ENCODE measurements at regions not wholly inside any gene's neighbourhood (a gene's known extent, or its start where the extent isn't known, plus 50 kb on each side); places are given as distances from the start of the nearest gene placed in this dataset.
A peak's percentile ranks its signal among the peaks of the same experiment; 100 is the strongest.

DNA sequence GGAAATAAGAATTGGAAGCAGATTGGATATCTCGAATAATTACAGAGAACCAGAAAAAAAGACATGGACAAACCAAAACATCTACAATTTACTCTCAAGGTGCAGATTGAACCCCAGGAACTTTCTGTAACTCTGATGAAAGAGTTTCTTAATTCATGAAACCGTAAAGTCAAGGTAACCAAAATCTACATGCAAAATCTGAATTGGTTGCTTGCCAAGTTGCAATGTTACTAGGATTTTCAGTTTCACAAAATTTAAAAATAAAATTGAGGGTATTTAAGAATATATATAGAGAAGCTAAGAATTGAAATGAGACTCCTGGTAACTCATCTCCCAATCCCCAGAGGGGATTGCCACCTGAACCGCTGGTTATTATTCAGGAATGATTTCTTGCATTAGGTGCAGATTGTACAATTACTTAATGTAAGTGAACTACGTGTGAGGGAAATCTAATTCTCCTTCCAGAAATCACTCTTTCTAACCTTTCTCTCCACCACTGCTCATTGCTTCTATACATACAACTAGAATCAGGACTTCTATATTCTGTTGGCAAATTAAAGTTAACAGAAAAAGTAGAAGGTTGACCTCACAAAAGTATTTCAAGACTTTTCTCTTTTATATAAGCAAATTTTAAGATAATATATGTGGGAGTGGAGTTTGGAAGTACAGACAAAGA lies 221.5 kb upstream of the NDST4 start:
- in situ Hi-C loops (cut with HindIII; ENCODE audit: low pct_ligation_motif_present, low pct_unique_long_range_greater_than_20kb, low sequenced_read_pairs) = no loop called here
- no peak for DNase-seq

DNA sequence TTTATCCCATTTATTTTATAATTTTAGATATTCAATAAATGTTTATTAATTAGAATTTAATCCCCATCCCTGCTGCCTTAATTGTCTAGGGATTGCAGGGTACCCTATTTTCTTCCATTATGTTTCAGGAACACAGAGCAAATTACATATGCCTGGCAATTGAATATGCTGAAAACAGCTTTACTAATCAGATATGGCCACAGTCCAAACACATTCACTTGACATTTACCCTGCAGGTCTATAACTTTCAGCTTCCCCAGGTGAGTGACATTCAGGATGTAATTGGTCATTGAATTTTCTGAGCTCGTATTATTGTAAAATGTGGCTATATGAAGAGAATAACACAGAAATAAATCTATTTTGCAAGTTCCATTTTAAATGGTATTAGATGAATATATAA lies 218.7 kb upstream of the NDST4 start:
- no peak for DNase-seq
- in situ Hi-C loops (cut with HindIII; ENCODE audit: low pct_ligation_motif_present, low pct_unique_long_range_greater_than_20kb, low sequenced_read_pairs) = no loop called here

- DNase-seq = no peak
- in situ Hi-C loops (cut with HindIII; ENCODE audit: low pct_ligation_motif_present, low pct_unique_long_range_greater_than_20kb, low sequenced_read_pairs) = no loop called here
Observed at GRCh38 chr4:115331241-115331640, 217.8 kb upstream of the NDST4 start.

- in situ Hi-C loops (cut with HindIII; ENCODE audit: low pct_ligation_motif_present, low pct_unique_long_range_greater_than_20kb, low sequenced_read_pairs) = no loop called here
- peak; percentile 47 for DNase-seq
Observed at GRCh38 chr4:115325836-115326235, 212.4 kb upstream of the NDST4 start.

DNA sequence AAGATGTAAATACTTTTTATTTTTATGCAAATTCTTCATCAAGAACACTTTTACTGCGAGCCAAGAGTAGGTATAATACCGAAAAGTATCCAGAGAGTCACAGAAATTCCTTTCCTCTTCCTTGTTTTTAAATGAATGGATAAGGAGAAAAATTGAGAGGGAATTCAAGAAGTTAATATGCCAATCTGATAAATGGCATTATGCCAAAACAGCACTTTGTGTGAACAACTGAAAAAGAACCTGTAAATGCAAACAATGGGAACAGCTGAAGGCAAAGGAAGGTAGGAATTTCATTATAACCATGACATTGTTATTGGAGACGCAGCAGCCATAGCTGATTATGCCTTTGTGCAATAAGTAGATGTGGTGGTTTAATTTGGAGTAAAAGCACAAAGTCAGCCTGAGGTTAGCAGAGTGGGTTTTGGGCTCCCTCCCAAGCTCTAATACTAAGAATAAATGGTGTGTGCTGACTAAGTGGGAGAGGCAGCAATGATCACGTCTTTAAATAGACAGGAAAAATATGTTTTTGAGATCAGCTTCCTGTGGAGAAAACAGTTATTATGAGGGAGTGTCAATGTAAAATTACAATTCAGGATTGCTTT lies 209.8 kb upstream of the NDST4 start:
- no peak for DNase-seq
- in situ Hi-C loops (cut with HindIII; ENCODE audit: low pct_ligation_motif_present, low pct_unique_long_range_greater_than_20kb, low sequenced_read_pairs) = no loop called here

GRCh38 chr4:115315182-115315581 lies 201.8 kb upstream of the NDST4 start:
- DNase-seq = no peak
- in situ Hi-C loops (cut with HindIII; ENCODE audit: low pct_ligation_motif_present, low pct_unique_long_range_greater_than_20kb, low sequenced_read_pairs) = no loop called here

- DNase-seq = no peak
- in situ Hi-C loops (cut with HindIII; ENCODE audit: low pct_ligation_motif_present, low pct_unique_long_range_greater_than_20kb, low sequenced_read_pairs) = no loop called here
Observed at GRCh38 chr4:115310641-115311040, 197.2 kb upstream of the NDST4 start.

DNA sequence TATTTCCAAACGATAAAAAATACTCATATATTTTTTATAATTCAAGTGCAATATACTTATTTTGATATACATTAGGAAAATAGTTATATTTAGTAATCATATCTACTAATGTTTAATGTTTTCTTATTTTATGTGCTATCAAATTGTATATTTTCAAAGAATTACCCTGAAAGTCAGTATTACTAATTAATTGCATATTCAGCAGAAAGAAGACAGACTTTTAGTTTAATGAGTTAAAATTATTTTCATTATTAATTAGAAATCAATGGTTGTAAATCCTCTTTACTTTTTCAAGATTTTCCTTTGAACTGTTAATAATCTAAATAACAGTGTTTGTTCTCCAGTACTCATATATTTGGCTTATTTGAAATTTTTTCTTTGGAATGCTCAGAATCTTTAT lies 181.3 kb upstream of the NDST4 start:
- no peak for DNase-seq
- in situ Hi-C loops (cut with HindIII; ENCODE audit: low pct_ligation_motif_present, low pct_unique_long_range_greater_than_20kb, low sequenced_read_pairs) = no loop called here

DNA sequence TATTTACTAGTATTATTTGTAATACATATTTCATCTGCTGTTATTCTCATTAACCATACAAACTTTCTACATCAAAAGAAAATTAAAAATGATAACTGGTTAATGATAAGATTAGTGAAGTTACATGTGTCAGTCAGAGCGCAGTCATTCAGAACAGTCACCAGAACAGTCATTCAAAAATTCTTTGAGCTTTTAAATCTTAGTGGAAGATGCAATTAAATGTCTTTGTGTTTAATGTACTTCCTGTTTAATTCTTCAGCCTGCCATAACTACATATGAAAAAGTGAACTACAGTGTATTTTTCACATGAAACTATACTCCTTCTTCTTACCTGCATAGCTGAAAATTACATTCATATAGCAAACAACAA lies 179.7 kb upstream of the NDST4 start:
- in situ Hi-C loops (cut with HindIII; ENCODE audit: low pct_ligation_motif_present, low pct_unique_long_range_greater_than_20kb, low sequenced_read_pairs) = no loop called here
- DNase-seq = no peak

DNA sequence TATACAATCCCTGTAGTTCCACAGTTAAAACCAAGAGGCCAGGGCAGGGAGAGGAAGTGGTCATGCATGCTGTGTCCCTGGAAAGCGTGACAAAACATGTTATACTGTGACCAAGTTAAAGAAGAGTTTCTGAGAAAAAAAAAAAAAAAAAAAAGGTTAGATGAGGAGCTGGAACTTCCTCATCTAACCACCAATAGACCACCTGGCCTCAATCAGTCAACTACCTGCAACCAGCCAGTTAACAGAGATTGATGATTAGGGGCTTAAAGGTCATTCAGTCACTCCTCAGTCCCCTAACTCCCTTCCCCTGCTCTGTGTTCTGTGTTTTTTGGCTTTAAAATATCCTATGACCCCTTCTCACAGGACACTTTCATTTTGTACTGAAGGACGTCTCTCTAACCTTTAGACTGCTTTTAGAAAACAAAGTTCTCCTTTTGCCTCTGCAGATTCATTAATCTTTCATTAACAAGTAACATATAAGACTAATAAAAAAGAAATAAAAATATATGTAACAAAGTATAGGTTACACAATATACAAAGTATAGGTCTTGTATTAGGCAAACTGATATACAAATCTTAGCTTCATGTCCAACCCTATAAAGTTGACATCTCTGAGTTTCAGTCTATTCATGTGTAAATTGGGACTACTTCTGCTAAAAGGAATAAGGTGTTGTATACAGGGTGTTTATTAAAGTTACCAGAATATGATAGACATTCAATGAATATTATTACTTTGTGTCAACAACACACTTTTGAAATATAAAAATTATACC lies 179.1 kb upstream of the NDST4 start:
- DNase-seq = no peak
- in situ Hi-C loops (cut with HindIII; ENCODE audit: low pct_ligation_motif_present, low pct_unique_long_range_greater_than_20kb, low sequenced_read_pairs) = no loop called here

DNA sequence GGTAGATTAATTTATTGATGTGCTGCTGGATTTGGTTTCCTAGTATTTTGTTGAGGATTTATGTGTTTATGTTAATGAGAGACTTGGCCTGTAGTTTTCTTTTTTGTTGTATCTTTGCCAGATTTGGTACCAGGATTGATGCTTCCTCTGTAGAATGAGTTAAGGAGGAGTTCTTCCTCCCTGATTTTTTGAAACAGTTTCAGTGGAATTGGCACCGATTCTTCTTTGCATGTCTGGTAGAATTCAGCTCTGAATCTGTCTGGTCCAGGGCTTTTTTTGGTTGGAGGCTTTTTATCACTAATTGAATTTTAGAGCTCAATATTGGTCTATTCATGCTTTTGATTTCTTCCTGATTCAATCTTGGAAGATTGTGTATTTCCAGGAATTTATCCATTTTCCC lies 174.0 kb upstream of the NDST4 start:
- in situ Hi-C loops (cut with HindIII; ENCODE audit: low pct_ligation_motif_present, low pct_unique_long_range_greater_than_20kb, low sequenced_read_pairs) = no loop called here

GRCh38 chr4:115279330-115279729 lies 165.9 kb upstream of the NDST4 start:
- DNase-seq = peak; percentile 58

More for the DNA sequence above, 174.0 kb upstream of the NDST4 start:
- no peak for DNase-seq

GRCh38 chr4:115278830-115279229 lies 165.4 kb upstream of the NDST4 start:
- in situ Hi-C loops (cut with HindIII; ENCODE audit: low pct_ligation_motif_present, low pct_unique_long_range_greater_than_20kb, low sequenced_read_pairs) = no loop called here
- no peak for DNase-seq

More at GRCh38 chr4:115279330-115279729, 165.9 kb upstream of the NDST4 start:
- in situ Hi-C loops (cut with HindIII; ENCODE audit: low pct_ligation_motif_present, low pct_unique_long_range_greater_than_20kb, low sequenced_read_pairs) = no loop called here

DNA sequence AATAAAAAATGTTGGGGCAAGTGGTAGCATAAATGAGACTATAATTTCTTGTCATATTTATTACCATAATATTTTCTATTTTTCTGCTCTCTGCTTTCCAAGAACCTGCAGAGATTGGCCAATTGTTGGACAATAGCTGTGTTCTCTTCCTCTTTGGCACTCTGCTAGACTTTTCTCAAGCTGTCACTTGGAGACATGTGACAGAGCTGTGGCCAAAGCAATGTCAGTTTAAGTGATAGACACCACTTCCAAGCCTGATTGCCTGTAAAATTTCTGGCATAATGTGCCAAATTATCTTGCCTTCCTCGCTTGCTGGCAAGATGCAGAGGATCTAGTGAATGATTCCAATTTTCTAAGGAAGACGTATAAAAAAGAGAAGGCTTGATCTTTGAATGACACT lies 162.2 kb upstream of the NDST4 start:
- DNase-seq = no peak
- in situ Hi-C loops (cut with HindIII; ENCODE audit: low pct_ligation_motif_present, low pct_unique_long_range_greater_than_20kb, low sequenced_read_pairs) = no loop called here

DNA sequence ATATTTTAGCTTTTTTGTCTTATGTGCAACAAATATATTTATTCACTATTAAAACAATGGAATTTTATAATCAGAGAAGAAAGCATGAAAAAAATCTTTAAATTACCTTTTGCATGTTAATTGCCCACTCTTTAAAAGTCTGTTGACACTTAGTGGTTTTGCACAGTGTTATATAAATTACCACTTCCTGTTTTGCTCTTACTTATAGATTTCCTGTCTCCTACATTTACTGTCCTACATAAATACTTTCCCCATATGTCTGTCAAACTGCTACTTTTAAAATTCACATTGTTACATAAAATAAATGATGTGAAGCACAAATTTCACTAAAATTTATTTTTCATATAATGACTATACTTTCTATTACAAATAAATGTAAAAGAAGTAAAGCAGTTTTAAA lies 161.1 kb upstream of the NDST4 start:
- in situ Hi-C loops (cut with HindIII; ENCODE audit: low pct_ligation_motif_present, low pct_unique_long_range_greater_than_20kb, low sequenced_read_pairs) = no loop called here
- DNase-seq = no peak

GRCh38 chr4:115272594-115272993 lies 159.2 kb upstream of the NDST4 start:
- in situ Hi-C loops (cut with HindIII; ENCODE audit: low pct_ligation_motif_present, low pct_unique_long_range_greater_than_20kb, low sequenced_read_pairs) = no loop called here
- no peak for DNase-seq

- in situ Hi-C loops (cut with HindIII; ENCODE audit: low pct_ligation_motif_present, low pct_unique_long_range_greater_than_20kb, low sequenced_read_pairs) = no loop called here
- DNase-seq = no peak
Observed at GRCh38 chr4:115272185-115272584, 158.8 kb upstream of the NDST4 start.

DNA sequence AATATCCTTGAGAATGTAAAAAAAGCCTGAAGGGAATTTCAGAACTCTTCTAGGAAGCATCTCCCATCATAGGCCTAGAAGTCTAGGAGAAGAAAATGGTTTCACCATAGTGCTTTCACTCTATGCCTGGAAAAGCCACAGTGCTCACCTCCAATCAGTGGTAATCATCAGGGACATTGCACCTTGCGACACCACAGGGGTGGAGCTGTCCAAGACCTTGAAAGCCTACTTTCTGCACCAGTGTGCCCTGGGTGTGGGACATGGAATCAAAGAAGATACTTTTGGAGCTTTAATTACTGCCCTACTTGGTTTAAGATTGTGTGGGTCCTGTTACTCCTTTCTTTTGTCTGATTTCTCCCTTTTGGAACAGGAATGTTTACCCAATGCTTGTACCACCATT lies 146.8 kb upstream of the NDST4 start:
- in situ Hi-C loops (cut with HindIII; ENCODE audit: low pct_ligation_motif_present, low pct_unique_long_range_greater_than_20kb, low sequenced_read_pairs) = no loop called here
- DNase-seq = no peak

DNA sequence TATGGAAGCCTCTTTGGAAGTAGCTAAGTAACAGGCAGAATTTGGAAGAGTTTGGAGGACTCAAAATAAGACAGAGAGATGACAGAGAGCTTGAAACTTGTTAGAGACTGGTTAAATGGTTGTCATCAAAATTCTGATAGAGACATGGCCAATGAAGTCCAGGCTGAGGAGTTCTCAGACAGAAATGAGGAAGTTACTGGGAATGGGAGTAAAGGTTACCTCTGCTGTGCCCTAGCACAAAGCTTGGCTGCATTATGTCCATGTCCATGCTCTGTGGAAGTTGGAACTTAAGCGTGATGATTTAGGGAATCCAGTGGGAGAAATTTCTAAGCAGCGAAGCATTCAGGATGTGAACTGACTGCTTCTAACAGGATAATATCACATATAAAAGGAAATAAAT lies 146.2 kb upstream of the NDST4 start:
- in situ Hi-C loops (cut with HindIII; ENCODE audit: low pct_ligation_motif_present, low pct_unique_long_range_greater_than_20kb, low sequenced_read_pairs) = no loop called here
- no peak for DNase-seq

DNA sequence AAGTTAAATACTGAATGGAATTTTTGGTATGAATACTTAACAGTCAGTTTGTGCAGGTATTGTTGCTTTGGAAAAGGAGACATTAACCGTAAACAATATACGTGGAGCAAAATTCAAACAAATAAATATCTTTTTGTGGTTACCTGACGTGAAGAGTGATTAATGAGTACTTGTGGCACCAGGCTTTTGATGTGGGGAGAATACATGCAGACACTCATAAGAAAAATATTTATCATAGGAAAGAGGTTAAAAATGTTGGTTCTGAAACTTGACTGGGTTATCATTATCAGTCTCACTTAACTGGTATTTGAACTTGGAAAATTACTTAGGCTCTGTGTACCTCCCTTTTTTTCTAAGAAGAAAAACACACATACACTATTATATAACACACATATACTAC lies 136.4 kb upstream of the NDST4 start:
- in situ Hi-C loops (cut with HindIII; ENCODE audit: low pct_ligation_motif_present, low pct_unique_long_range_greater_than_20kb, low sequenced_read_pairs) = no loop called here
- no peak for DNase-seq
